Fibroblast of villous mesenchyme (primary cell): ENCODE measurements at regions not wholly inside any gene's neighbourhood (a gene's known extent, or its start where the extent isn't known, plus 50 kb on each side); places are given as distances from the start of the nearest gene placed in this dataset.

Experiments used
- DNase-seq: peaks from one replicate; pipeline ENCODE4 v3.0.0-alpha.2; 2010; ENCODE audit warnings: low read depth
- H3K4me3 ChIP-seq: 2 replicates; pipeline ENCODE4 v1.5.1; 2011; ENCODE audit warnings: low read depth, mild to moderate bottlenecking, low read length
- TF ChIP-seq, protein P1 (sequence below): IDR thresholded peaks from 2 replicates; pipeline ENCODE4 v1.5.1; 2012; ENCODE audit warnings: low read depth, mild to moderate bottlenecking, low read length; ENCODE audit not compliant: insufficient read depth

DNA sequence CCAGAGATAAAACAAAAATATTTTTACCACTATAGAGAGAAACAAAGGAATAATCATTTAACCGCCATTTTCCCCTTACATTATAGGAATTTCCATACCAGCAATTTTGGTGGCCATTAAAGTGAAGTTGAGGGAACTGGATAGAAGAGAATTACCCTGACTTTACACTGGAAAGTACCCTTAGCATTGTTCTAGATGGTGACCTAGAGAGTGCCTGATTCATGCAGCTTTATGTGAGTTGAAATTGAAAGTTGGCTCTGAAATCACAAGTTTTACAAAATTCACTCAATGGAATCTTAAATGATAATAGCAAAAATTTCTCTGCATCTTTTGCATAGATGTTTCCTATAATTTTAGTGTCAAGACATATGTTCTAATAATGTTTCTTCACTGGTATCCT lies 55.7 kb upstream of the PREP start:
- no peak for DNase-seq
- TF ChIP-seq, protein P1, sequence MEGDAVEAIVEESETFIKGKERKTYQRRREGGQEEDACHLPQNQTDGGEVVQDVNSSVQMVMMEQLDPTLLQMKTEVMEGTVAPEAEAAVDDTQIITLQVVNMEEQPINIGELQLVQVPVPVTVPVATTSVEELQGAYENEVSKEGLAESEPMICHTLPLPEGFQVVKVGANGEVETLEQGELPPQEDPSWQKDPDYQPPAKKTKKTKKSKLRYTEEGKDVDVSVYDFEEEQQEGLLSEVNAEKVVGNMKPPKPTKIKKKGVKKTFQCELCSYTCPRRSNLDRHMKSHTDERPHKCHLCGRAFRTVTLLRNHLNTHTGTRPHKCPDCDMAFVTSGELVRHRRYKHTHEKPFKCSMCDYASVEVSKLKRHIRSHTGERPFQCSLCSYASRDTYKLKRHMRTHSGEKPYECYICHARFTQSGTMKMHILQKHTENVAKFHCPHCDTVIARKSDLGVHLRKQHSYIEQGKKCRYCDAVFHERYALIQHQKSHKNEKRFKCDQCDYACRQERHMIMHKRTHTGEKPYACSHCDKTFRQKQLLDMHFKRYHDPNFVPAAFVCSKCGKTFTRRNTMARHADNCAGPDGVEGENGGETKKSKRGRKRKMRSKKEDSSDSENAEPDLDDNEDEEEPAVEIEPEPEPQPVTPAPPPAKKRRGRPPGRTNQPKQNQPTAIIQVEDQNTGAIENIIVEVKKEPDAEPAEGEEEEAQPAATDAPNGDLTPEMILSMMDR: no peak
- no peak overlapping the region for H3K4me3 ChIP-seq

DNA sequence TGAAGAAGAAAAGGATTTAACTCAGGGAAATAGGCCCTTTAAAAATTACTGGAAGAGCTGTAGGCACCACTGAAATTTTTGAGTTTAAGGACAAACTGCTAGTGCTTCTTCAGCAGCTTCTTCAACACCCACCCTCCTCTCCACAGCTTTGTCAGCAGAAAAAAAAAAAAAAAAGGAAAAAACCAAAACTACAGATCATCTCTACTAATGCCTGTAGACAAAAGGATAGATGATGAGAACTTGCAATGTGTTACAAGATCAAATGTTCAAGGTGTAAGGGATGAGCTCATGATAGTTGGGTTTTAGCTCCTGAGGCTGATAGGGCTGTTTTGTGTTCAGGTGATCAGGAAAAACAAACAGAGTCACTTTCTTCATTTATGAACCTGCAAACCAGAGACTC lies 55.2 kb upstream of the PREP start:
- no peak overlapping the region for H3K4me3 ChIP-seq
- TF ChIP-seq, protein P1: no peak
- DNase-seq: no peak

DNA sequence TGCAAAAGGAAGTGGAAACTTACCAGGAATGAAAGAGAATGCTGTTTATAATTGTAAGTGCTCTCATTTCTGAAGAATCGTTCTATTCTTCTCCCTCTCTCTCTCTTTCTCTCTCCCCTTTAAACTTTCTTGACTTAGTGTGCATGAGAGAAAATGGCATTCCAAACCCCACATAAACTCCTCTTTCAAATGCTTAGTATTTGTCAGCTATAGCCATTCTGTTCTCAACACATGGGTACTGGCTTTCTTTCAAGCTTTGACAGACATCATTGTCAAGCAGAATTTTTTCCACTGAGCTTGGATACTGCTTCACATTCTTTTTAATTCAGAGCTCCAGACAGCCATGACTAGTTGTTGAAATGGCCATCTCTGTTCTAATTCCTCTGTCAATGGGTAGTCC lies 51.1 kb upstream of the PREP start:
- TF ChIP-seq, protein P1: no peak
- no peak overlapping the region for H3K4me3 ChIP-seq
- DNase-seq: no peak

DNA sequence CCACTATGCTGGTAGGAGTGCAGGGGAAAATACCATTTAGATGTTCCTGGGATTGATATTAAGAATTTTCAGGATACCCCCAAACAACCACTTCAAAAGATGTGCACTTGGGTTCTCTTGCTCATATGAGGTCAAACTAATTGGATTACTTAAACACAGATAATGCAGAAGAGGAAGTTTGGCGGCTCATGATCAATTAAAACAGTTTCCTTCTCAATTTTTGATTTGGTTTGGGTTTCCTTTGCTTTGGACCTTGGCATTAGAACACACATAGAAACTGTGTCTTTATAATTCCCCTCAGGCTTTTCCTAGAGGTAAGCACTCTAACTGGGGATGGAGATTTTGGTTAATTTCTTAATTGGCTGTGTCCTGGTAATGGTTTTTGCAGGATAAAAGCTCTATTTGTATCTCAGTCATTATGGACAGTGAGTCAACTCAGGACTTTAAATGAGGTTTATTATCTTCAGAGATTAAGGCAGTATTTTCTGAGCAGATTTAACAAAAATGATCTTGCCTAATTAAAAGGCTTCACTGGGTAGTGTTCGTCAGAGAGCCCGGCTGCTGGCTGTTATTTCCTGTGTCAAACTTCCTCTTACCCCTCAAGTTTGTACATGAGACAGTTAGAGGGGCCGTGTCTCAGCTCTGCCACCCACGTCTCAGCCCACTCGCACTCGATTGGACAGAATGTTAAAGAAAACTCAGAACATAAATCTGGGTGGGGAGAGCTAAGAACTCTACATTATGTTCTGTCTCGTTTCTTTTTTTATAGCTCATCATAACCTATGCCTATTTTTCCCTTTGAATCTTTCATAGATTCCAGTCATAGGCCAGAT lies 50.3 kb upstream of the PREP start:
- H3K4me3 ChIP-seq: no peak overlapping the region
- no peak for DNase-seq
- TF ChIP-seq, protein P1: no peak
